Kidney epithelial cell (primary cell): ENCODE measurements at regions not wholly inside any gene's neighbourhood (a gene's known extent, or its start where the extent isn't known, plus 50 kb on each side); places are given as distances from the start of the nearest gene placed in this dataset.

Experiments used
- DNase-seq: peaks from one replicate; pipeline ENCODE4 v3.0.0-alpha.2; 2010; ENCODE audit warnings: low read depth
- H3K27me3 ChIP-seq: 2 replicates; pipeline ENCODE4 v1.6.0; 2011; ENCODE audit warnings: low read length; ENCODE audit not compliant: control insufficient read depth, insufficient read depth
- H3K36me3 ChIP-seq: 2 replicates; pipeline ENCODE4 v1.5.1; 2011; ENCODE audit warnings: low read length; ENCODE audit not compliant: control insufficient read depth, insufficient read depth
- H3K4me3 ChIP-seq: 2 replicates; pipeline ENCODE4 v1.5.1; 2011; ENCODE audit warnings: low read depth, mild to moderate bottlenecking, control low read depth, low read length
- TF ChIP-seq, protein P1 (sequence below): IDR thresholded peaks from 2 replicates; pipeline ENCODE4 v1.5.1; 2011; ENCODE audit warnings: mild to moderate bottlenecking, moderate library complexity, low read length, control low read depth, inconsistent platforms; ENCODE audit not compliant: insufficient read depth, poor library complexity, severe bottlenecking

DNA sequence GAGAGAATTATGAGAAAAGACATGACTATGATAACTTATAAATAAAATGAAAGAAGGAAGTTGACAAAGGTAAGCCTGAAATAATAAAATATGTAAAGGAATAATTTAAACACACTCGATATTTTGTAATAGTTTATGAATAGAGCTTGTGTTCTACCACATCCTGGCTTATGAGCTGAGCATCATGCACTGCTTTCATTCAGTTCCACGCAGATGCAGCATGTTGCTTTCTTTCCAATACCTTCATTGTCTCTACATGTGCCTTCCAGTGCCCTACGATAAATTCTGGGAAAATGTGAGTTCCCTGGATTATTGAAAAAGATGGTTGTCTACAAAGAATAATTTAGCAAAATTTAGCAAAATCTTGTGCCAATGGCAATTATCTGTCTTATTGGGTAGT lies 398.9 kb upstream of the SEMA3C start:
- H3K36me3 ChIP-seq = no peaks in the 10 kb centered on the region
- H3K4me3 ChIP-seq = no peak overlapping the region
- H3K27me3 ChIP-seq = no peaks in the 10 kb centered on the region
- TF ChIP-seq, protein P1, sequence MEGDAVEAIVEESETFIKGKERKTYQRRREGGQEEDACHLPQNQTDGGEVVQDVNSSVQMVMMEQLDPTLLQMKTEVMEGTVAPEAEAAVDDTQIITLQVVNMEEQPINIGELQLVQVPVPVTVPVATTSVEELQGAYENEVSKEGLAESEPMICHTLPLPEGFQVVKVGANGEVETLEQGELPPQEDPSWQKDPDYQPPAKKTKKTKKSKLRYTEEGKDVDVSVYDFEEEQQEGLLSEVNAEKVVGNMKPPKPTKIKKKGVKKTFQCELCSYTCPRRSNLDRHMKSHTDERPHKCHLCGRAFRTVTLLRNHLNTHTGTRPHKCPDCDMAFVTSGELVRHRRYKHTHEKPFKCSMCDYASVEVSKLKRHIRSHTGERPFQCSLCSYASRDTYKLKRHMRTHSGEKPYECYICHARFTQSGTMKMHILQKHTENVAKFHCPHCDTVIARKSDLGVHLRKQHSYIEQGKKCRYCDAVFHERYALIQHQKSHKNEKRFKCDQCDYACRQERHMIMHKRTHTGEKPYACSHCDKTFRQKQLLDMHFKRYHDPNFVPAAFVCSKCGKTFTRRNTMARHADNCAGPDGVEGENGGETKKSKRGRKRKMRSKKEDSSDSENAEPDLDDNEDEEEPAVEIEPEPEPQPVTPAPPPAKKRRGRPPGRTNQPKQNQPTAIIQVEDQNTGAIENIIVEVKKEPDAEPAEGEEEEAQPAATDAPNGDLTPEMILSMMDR = no peak
- no peak for DNase-seq

DNA sequence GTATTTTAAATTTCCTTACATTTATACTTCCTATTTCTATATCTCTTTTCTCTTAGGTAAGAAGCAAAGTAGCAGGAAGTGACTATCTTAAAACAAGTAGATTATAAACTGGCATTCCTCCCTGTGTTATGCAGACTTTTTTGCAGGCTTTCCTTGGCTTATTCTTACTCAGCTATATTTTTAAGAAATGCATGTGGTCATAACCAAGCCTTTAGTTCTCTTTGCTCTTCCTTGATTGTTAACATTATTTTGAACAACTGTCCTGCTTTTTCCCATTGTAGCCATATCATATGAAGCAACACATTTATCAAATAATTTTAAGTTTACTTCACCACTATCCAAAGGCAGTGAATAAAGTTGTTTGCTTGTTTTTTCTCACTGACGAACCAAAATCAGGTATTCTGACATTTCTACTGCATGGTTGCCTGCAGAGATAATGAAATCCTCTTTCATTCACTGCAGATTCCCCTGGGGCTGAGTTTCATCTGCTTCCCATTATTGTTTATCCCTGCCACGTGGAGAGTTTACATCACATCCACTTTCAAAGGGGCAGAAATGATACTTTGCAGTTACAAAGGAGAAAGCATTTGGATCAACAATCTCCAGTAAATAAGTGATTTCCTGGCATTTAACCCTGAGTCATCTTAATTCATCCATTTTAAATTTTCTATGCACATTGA lies 389.9 kb upstream of the SEMA3C start:
- Histone ChIP-seq H3K4me3 (no peak overlapping the region), H3K27me3 (no peaks in the 10 kb centered on the region), H3K36me3 (no peaks in the 10 kb centered on the region)
- no peak for DNase-seq
- TF ChIP-seq, protein P1 = no peak

DNA sequence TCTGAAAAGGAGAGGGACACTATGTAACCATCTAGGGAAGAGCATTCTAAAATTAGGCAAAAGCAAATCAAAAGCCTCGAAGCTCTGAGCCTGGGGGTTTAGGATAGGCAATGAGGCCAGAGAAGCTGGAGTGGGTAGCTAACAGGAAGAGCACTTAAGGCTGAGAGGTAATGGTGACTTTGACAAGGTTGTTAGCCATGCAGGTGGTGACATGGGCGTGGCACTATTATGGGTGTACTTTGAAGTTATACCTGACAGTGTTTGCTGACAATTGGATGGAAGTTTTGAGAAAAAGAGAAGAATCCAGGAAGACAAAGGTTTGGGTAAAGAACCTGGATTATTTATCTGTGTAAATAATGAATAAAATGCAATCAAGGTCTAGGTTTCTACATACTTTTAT lies 383.0 kb upstream of the SEMA3C start:
- TF ChIP-seq, protein P1 = no peak
- H3K27me3 ChIP-seq = no peaks in the 10 kb centered on the region
- H3K36me3 ChIP-seq = no peaks in the 10 kb centered on the region
- no peak for DNase-seq
- H3K4me3 ChIP-seq = no peak overlapping the region

DNA sequence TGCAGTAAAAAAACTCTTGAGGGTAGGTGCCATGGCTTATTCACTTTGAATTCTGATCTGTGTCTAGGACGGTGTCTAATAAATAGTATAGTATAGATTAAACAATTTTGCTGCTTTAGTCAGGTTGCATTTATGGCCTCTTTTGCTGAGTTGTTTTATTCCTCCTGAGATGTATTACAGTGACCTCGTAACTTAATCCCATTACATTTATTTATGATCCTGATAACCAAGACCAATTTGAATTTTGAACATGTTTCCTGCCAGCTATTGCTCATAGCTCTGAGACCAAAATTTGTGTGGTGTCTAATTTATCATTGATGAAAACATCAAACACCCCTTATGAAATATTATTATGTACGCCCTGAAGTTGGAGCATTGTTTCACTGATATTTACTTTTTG lies 381.9 kb upstream of the SEMA3C start:
- no peaks in the 10 kb centered on the region for H3K27me3 ChIP-seq

DNA sequence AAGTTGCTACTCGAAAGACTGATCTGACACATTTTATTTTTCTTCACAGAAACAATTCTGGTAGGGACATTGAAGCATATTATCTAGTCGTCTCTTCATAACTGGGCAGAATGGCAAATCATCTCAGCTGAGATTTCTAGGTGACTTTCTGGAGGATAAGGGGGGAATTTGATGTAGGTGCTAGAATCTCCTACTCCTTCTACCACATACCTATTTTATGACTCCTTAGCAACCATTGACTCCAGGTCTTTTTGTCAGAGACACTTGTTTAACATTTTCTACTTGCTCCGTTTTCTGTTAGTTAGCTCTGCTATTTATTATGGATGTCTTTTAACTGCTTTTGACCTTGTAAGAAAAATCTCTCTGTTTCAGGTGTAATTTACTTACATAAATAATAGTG lies 380.9 kb upstream of the SEMA3C start:
- TF ChIP-seq, protein P1 = no peak
- no peak overlapping the region for H3K4me3 ChIP-seq

More for the DNA sequence above, 381.9 kb upstream of the SEMA3C start:
- TF ChIP-seq, protein P1 = no peak
- H3K36me3 ChIP-seq = no peaks in the 10 kb centered on the region
- no peak overlapping the region for H3K4me3 ChIP-seq
- no peak for DNase-seq

More for the DNA sequence above, 380.9 kb upstream of the SEMA3C start:
- no peaks in the 10 kb centered on the region for H3K27me3 ChIP-seq
- no peak for DNase-seq
- no peaks in the 10 kb centered on the region for H3K36me3 ChIP-seq
